ENCODE measurements at regions not wholly inside any gene's neighbourhood (a gene's known extent, or its start where the extent isn't known, plus 50 kb on each side); places are given as distances from the start of the nearest gene placed in this dataset.

- ATAC-seq (ENCODE audit: insufficient read depth, low FRiP score) (peak; percentile 76), DNase-seq (peak; percentile 41 to 79 (median 72))
- Histone ChIP-seq H3K4me1 (ENCODE audit: control insufficient read depth in 5 of 5, insufficient read depth in 5 of 5, low read length in 5 of 5) (peaks cover 0 to 17% (median 0%) of the 10 kb centered on the region in 5 donors), H3K9ac (ENCODE audit: insufficient read depth in 1 of 2, low read length in 2 of 2) (no peak overlapping the region), H3K4me3 (no peak overlapping the region), H3K27me3 (ENCODE audit: control insufficient read depth in 3 of 3, insufficient read depth in 3 of 3, low read length in 2 of 3) (no peaks in the 10 kb centered on the region), H3K27ac (ENCODE audit: low read depth in 1 of 2, low read length in 1 of 2) (no peak overlapping the region), H3K9me3 (ENCODE audit: control insufficient read depth in 4 of 4, insufficient read depth in 3 of 4, low read length in 3 of 4) (no peaks in the 10 kb centered on the region), H3K36me3 (ENCODE audit: control insufficient read depth in 4 of 4, insufficient read depth in 4 of 4, low read length in 4 of 4) (no peaks in the 10 kb centered on the region)
- TF ChIP-seq CTCF (IDR thresholded peaks at IDR 0.05; ENCODE audit: control extremely low read depth, extremely low read depth): peak; percentile 39
- 34 to 38% methylated on average over 11 of the region's 11 CpGs for WGBS, 2 donors
Measured at GRCh38 chr4:129344058-129344457, 248.1 kb downstream of the C4orf33 start.

- DNase-seq: peak in 1 of 3 donors; percentile 18
- no peak overlapping the region for H3K4me3 ChIP-seq
- H3K9me3 ChIP-seq (ENCODE audit: control insufficient read depth in 4 of 4, insufficient read depth in 3 of 4, low read length in 3 of 4): no peaks in the 10 kb centered on the region
- no peak for ATAC-seq (ENCODE audit: insufficient read depth, low FRiP score)
- 87 to 92% methylated on average over 4 of the region's 4 CpGs for WGBS, 2 donors
- H3K9ac ChIP-seq (ENCODE audit: insufficient read depth in 1 of 2, low read length in 2 of 2): no peak overlapping the region
- H3K27me3 ChIP-seq (ENCODE audit: control insufficient read depth in 3 of 3, insufficient read depth in 3 of 3, low read length in 2 of 3): no peaks in the 10 kb centered on the region
- H3K27ac ChIP-seq (ENCODE audit: low read depth in 1 of 2, low read length in 1 of 2): no peak overlapping the region
- H3K4me1 ChIP-seq (ENCODE audit: control insufficient read depth in 5 of 5, insufficient read depth in 5 of 5, low read length in 5 of 5): peaks cover 0 to 21% (median 3%) of the 10 kb centered on the region in 5 donors
- H3K36me3 ChIP-seq (ENCODE audit: control insufficient read depth in 4 of 4, insufficient read depth in 4 of 4, low read length in 4 of 4): no peaks in the 10 kb centered on the region
- TF ChIP-seq CTCF (IDR thresholded peaks at IDR 0.05; ENCODE audit: control extremely low read depth, extremely low read depth): no peak
Measured at GRCh38 chr4:129345609-129346008, 249.7 kb downstream of the C4orf33 start.

GRCh38 chr4:129346036-129346435 lies 250.1 kb downstream of the C4orf33 start:
- H3K9me3 ChIP-seq (ENCODE audit: control insufficient read depth in 4 of 4, insufficient read depth in 3 of 4, low read length in 3 of 4): no peaks in the 10 kb centered on the region
- H3K27ac ChIP-seq (ENCODE audit: low read depth in 1 of 2, low read length in 1 of 2): no peak overlapping the region
- H3K9ac ChIP-seq (ENCODE audit: insufficient read depth in 1 of 2, low read length in 2 of 2): no peak overlapping the region
- H3K27me3 ChIP-seq (ENCODE audit: control insufficient read depth in 3 of 3, insufficient read depth in 3 of 3, low read length in 2 of 3): no peaks in the 10 kb centered on the region
- peaks cover 0 to 25% (median 7%) of the 10 kb centered on the region in 5 donors for H3K4me1 ChIP-seq (ENCODE audit: control insufficient read depth in 5 of 5, insufficient read depth in 5 of 5, low read length in 5 of 5)
- TF ChIP-seq CTCF (IDR thresholded peaks at IDR 0.05; ENCODE audit: control extremely low read depth, extremely low read depth): no peak
- no peak for ATAC-seq (ENCODE audit: insufficient read depth, low FRiP score)
- no peaks in the 10 kb centered on the region for H3K36me3 ChIP-seq (ENCODE audit: control insufficient read depth in 4 of 4, insufficient read depth in 4 of 4, low read length in 4 of 4)
- DNase-seq: no peak
- 75% methylated on average over 5 of the region's 5 CpGs for WGBS, 2 donors
- no peak overlapping the region for H3K4me3 ChIP-seq

GRCh38 chr4:129346734-129347133 lies 250.8 kb downstream of the C4orf33 start:
- Histone ChIP-seq H3K27me3 (ENCODE audit: control insufficient read depth in 3 of 3, insufficient read depth in 3 of 3, low read length in 2 of 3) (no peaks in the 10 kb centered on the region), H3K27ac (ENCODE audit: low read depth in 1 of 2, low read length in 1 of 2) (no peak overlapping the region), H3K4me3 (no peak overlapping the region), H3K9ac (ENCODE audit: insufficient read depth in 1 of 2, low read length in 2 of 2) (no peak overlapping the region), H3K9me3 (ENCODE audit: control insufficient read depth in 4 of 4, insufficient read depth in 3 of 4, low read length in 3 of 4) (no peaks in the 10 kb centered on the region), H3K36me3 (ENCODE audit: control insufficient read depth in 4 of 4, insufficient read depth in 4 of 4, low read length in 4 of 4) (no peaks in the 10 kb centered on the region), H3K4me1 (ENCODE audit: control insufficient read depth in 5 of 5, insufficient read depth in 5 of 5, low read length in 5 of 5) (peaks cover 0 to 32% (median 14%) of the 10 kb centered on the region in 5 donors)
- no peak for TF ChIP-seq CTCF (IDR thresholded peaks at IDR 0.05; ENCODE audit: control extremely low read depth, extremely low read depth)
- ATAC-seq (ENCODE audit: insufficient read depth, low FRiP score) (no peak), DNase-seq (no peak)
- 76 to 81% methylated on average over 3 of the region's 3 CpGs for WGBS, 2 donors

Data from lung (tissue), 11 donors.